Gastroesophageal sphincter (tissue), 4 donors: ENCODE measurements at regions not wholly inside any gene's neighbourhood (a gene's known extent, or its start where the extent isn't known, plus 50 kb on each side); places are given as distances from the start of the nearest gene placed in this dataset.

ENCODE experiments used
- ATAC-seq: fragments of 150-250 bp; one replicate; pipeline ENCODE4 v1.9.1; 2016; ENCODE audit warnings: mild to moderate bottlenecking, moderate library complexity
- H3K27ac ChIP-seq, 4 donors: fragments of 200-600 bp; sonication (generic) in 3 of 4; 1 replicate in 3 of 4; 2 replicates in 1 of 4; pipeline ENCODE4 v1.5.1; 2016 to 2019
- H3K27me3 ChIP-seq: fragments of 200-600 bp; sonication (generic); one replicate; pipeline ENCODE4 v1.5.1; 2019
- H3K36me3 ChIP-seq, 2 donors: fragments of 200-600 bp; sonication (generic); one replicate each; pipeline ENCODE4 v1.5.1; 2019; ENCODE audit warnings: control low read depth in 1 of 2
- H3K4me1 ChIP-seq, 3 donors: fragments of 200-600 bp; sonication (generic); 1 replicate in 2 of 3; 2 replicates in 1 of 3; pipeline ENCODE4 v1.5.1; 2016 to 2019; ENCODE audit warnings: control low read depth in 2 of 3
- H3K4me3 ChIP-seq, 2 donors: fragments of 200-600 bp; sonication (generic); one replicate each; pipeline ENCODE4 v1.5.1; 2019; ENCODE audit warnings: mild to moderate bottlenecking in 1 of 2, moderate library complexity in 1 of 2
- H3K9me3 ChIP-seq, 3 donors: fragments of 200-600 bp; sonication (generic); one replicate each; pipeline ENCODE4 v1.5.1; 2017 to 2019; ENCODE audit warnings: control low read depth in 2 of 3
- EP300 ChIP-seq: sonication (generic); formaldehyde crosslinking; IDR thresholded peaks from one replicate; pipeline ENCODE4 v1.6.1; 2017; ENCODE audit warnings: antibody characterized with exemption, mild to moderate bottlenecking
- POLR2A ChIP-seq, 2 donors: fragments of 450-650 bp; IDR thresholded peaks; one replicate each; pipeline ENCODE4 v1.6.1; 2017; ENCODE audit warnings: antibody characterized with exemption in 2 of 2, mild to moderate bottlenecking in 2 of 2, moderate library complexity in 1 of 2
- POLR2AphosphoS5 ChIP-seq: sonication (generic); formaldehyde crosslinking; IDR thresholded peaks from one replicate; pipeline ENCODE4 v1.6.1; 2017; ENCODE audit warnings: antibody characterized with exemption
- WGBS, 2 donors: methylation state at CpG; one replicate each; pipeline ENCODE4 v1.1.5; 2018; ENCODE audit warnings: low coverage in 1 of 2; 5-methylcytosine and 5-hydroxymethylcytosine counted together
- TF ChIP-seq, protein P1 (sequence below), 4 experiments: fragments of 200-600 bp in 2 of 4; fragments of 450-650 bp in 2 of 4; sonication (generic) in 1 of 4; IDR thresholded peaks; one replicate each; pipeline ENCODE4 v1.5.1; 2017 to 2019; ENCODE audit warnings: antibody characterized with exemption in 4 of 4, mild to moderate bottlenecking in 2 of 4, moderate library complexity in 2 of 4

DNA sequence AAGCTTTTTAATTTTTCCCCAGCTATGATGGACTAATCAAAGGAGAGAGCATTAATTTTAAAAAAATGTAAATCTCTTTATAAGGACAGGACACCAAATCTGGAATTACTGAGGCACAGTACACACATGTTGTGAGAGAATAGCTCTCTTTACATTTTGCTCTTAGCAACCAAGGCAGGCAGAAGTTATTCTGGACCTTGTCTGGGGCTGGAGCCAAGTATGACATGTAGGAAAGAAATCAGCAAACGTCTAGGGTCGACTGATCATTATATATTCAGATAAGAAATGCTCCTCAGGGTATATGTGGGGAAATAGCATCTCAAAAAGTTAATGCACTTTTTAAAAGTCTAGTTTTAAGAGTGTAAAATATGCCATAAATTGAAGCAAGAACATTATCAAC is 1330.0 kb upstream of the CELF4 start:
- Histone ChIP-seq H3K9me3 (no peaks in the 10 kb centered on the region), H3K27ac (no peak overlapping the region), H3K27me3 (no peaks in the 10 kb centered on the region), H3K36me3 (no peaks in the 10 kb centered on the region), H3K4me1 (no peaks in the 10 kb centered on the region), H3K4me3 (no peak overlapping the region)
- no peak for ATAC-seq
- WGBS, 2 donors = 10 to 19% methylated on average over 2 of the region's 2 CpGs
- TF ChIP-seq POLR2AphosphoS5 (no peak), EP300 (no peak), POLR2A (IDR thresholded peaks at IDR 0.05) (no peak)
- TF ChIP-seq, protein P1, sequence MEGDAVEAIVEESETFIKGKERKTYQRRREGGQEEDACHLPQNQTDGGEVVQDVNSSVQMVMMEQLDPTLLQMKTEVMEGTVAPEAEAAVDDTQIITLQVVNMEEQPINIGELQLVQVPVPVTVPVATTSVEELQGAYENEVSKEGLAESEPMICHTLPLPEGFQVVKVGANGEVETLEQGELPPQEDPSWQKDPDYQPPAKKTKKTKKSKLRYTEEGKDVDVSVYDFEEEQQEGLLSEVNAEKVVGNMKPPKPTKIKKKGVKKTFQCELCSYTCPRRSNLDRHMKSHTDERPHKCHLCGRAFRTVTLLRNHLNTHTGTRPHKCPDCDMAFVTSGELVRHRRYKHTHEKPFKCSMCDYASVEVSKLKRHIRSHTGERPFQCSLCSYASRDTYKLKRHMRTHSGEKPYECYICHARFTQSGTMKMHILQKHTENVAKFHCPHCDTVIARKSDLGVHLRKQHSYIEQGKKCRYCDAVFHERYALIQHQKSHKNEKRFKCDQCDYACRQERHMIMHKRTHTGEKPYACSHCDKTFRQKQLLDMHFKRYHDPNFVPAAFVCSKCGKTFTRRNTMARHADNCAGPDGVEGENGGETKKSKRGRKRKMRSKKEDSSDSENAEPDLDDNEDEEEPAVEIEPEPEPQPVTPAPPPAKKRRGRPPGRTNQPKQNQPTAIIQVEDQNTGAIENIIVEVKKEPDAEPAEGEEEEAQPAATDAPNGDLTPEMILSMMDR (IDR thresholded peaks at IDR 0.05) = no peak

DNA sequence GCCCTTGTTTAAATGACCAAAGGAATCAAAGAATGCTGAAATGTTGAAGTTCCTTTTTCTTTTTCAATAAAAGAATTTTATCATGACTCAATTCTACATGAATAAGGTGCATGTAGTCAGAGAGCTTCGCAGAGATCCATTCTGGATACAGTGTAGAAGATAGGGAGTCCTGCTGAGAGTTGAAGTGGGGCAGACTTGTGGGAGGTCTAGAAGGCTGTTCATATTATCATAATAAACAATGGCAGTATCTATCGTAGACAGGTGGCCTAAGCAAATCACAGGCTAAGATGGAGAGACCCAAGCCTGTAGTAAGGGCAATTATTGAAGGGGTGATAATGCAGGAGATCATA is 1322.0 kb upstream of the CELF4 start:
- H3K4me1 ChIP-seq = no peaks in the 10 kb centered on the region

DNA sequence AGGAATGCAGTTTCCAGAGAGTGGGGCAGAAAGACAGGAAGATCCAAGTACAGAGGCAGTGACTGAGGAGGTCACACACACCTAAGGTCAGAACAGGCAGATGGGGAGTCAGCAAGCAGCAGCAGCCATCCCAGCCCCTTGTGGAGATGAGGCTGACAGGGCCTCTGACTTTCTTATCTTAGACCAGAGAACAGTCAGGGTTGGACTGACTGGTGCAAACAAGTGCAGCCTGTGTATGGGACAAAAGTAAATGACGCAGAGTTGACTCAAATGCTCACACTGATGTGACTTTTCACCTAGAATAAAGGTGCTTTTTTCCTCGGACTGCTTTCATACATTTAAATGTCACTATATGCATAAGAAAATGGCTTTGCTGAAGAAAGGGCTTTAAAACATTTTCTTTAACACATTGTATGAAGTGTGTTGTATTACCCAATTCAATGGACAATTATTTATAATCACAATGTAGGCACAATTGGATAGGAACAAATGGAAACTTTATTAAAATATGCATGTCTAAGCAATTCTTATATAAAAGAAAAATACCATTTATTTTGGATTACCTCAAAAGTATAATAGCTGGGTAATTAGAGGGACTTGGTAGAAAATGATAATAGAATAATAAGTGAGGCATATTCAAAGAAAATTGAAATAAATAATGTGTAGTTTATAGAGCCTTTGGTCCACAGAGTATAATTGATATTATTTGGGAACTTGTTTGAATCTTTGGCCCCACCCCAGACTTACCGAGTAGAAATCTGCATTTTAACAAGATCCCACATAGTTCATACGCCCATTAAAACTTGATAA is 1321.5 kb upstream of the CELF4 start:
- Histone ChIP-seq H3K9me3 (no peaks in the 10 kb centered on the region), H3K4me1 (no peaks in the 10 kb centered on the region), H3K4me3 (no peak overlapping the region), H3K27ac (no peak overlapping the region), H3K27me3 (no peaks in the 10 kb centered on the region), H3K36me3 (no peaks in the 10 kb centered on the region)
- 66 to 87% methylated on average over 3 to 4 of the region's 4 CpGs for WGBS, 2 donors
- no peak for ATAC-seq
- TF ChIP-seq, protein P1 (IDR thresholded peaks at IDR 0.05) = no peak
- no peak for TF ChIP-seq POLR2AphosphoS5
- TF ChIP-seq POLR2A (IDR thresholded peaks at IDR 0.05) = no peak
- TF ChIP-seq EP300 = no peak

More for the DNA sequence above, 1322.0 kb upstream of the CELF4 start:
- no peak overlapping the region for H3K4me3 ChIP-seq
- TF ChIP-seq POLR2AphosphoS5 (no peak), EP300 (no peak), POLR2A (IDR thresholded peaks at IDR 0.05) (no peak)
- TF ChIP-seq, protein P1 (IDR thresholded peaks at IDR 0.05) = no peak
- WGBS, 2 donors = 67 to 70% methylated on average over 1 to 2 of the region's 2 CpGs
- no peak overlapping the region for H3K27ac ChIP-seq
- no peaks in the 10 kb centered on the region for H3K36me3 ChIP-seq
- no peaks in the 10 kb centered on the region for H3K27me3 ChIP-seq
- no peaks in the 10 kb centered on the region for H3K9me3 ChIP-seq
- ATAC-seq = no peak

DNA sequence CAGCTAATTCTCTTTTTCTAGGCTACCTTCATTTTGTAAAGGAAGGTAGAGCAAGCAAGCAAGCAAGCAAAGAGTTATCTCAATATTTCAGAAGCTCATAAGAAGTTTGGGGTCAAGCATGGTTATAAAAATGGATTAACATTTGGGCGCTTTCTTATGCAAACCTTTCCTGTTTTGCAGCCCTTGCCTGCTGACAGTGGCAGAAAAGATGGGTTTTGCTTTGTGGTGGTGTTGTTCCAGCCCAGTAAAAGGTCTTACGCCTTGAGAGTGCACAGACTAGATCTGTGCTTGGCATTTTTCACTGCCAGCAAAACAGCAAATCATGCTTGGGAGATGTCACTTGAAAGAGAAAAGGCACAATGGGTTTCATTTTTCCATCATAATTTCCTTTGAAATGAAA is 1320.6 kb upstream of the CELF4 start:
- TF ChIP-seq EP300 (no peak), POLR2AphosphoS5 (no peak), POLR2A (IDR thresholded peaks at IDR 0.05) (no peak)
- TF ChIP-seq, protein P1 (IDR thresholded peaks at IDR 0.05) = no peak
- Histone ChIP-seq H3K36me3 (no peaks in the 10 kb centered on the region), H3K27me3 (no peaks in the 10 kb centered on the region), H3K9me3 (no peaks in the 10 kb centered on the region), H3K4me3 (no peak overlapping the region), H3K27ac (no peak overlapping the region), H3K4me1 (no peaks in the 10 kb centered on the region)
- 83 to 91% methylated on average over 2 of the region's 2 CpGs for WGBS, 2 donors
- ATAC-seq = no peak

DNA sequence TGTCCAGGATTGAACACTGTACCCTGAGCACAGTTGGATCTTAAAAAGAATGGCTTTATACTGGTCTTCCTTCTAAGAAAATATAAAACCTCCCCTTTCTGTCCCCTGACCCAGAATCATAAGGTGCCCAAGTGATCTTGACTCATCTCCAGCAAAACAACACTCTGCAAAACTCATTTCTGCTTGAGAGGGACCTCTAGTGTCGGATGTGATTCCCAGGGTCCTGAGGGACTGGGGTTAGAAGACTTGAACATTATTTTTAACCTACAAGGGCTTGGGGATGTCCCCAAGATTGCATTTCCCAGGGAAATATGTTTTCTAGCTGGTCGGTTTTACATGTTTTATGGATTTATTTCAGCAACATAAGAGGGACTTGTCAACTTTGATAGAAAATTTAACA is 1318.5 kb upstream of the CELF4 start:
- Histone ChIP-seq H3K9me3 (no peaks in the 10 kb centered on the region), H3K4me1 (no peaks in the 10 kb centered on the region), H3K36me3 (no peaks in the 10 kb centered on the region), H3K27me3 (no peaks in the 10 kb centered on the region), H3K4me3 (no peak overlapping the region), H3K27ac (no peak overlapping the region)
- WGBS, 2 donors = 60% methylated on average over 1 of the region's 2 CpGs; no CpG with 5 or more reads in 1 of the 2 donors
- TF ChIP-seq EP300 (no peak), POLR2AphosphoS5 (no peak), POLR2A (IDR thresholded peaks at IDR 0.05) (no peak)
- ATAC-seq = no peak
